Fibroblast of pulmonary artery (primary cell): ENCODE measurements at regions not wholly inside any gene's neighbourhood (a gene's known extent, or its start where the extent isn't known, plus 50 kb on each side); places are given as distances from the start of the nearest gene placed in this dataset.

Source experiments
- DNase-seq: peaks from one replicate; pipeline ENCODE4 v3.0.0-alpha.2; 2010; ENCODE audit warnings: low read depth
- H3K4me3 ChIP-seq: replicated peaks from 2 replicates; pipeline ENCODE4 v1.5.1; 2011; ENCODE audit warnings: low read depth, mild to moderate bottlenecking, control low read depth, low read length, moderate library complexity
- TF ChIP-seq, protein P1 (sequence below): IDR thresholded peaks from 2 replicates; pipeline ENCODE4 v1.5.1; 2011; ENCODE audit warnings: mild to moderate bottlenecking, control low read depth, low read length, inconsistent platforms; ENCODE audit errors: missing control alignments

DNA sequence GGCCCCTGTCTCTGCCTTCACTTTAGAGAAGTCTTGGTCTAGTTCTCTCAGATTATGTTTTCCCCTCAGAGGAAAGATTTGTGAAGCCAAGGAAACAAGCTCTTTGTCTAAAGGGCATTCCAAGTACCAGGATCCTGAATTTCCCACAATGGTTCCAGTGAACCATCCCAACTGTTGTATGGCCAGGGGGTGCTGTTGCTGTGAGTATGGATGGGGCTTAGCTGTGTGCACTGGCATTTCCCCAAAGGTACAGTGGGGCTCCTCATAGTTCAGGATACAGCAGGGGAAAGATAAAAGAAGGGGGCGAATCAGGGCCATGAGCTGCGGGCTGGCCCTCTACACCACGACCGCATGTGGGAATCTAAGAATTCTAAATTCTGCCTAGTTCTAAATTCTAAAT, 1154.0 kb upstream of the FANCL start:
- DNase-seq: no peak
- no peak overlapping the region for H3K4me3 ChIP-seq
- TF ChIP-seq, protein P1, sequence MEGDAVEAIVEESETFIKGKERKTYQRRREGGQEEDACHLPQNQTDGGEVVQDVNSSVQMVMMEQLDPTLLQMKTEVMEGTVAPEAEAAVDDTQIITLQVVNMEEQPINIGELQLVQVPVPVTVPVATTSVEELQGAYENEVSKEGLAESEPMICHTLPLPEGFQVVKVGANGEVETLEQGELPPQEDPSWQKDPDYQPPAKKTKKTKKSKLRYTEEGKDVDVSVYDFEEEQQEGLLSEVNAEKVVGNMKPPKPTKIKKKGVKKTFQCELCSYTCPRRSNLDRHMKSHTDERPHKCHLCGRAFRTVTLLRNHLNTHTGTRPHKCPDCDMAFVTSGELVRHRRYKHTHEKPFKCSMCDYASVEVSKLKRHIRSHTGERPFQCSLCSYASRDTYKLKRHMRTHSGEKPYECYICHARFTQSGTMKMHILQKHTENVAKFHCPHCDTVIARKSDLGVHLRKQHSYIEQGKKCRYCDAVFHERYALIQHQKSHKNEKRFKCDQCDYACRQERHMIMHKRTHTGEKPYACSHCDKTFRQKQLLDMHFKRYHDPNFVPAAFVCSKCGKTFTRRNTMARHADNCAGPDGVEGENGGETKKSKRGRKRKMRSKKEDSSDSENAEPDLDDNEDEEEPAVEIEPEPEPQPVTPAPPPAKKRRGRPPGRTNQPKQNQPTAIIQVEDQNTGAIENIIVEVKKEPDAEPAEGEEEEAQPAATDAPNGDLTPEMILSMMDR: no peak

DNA sequence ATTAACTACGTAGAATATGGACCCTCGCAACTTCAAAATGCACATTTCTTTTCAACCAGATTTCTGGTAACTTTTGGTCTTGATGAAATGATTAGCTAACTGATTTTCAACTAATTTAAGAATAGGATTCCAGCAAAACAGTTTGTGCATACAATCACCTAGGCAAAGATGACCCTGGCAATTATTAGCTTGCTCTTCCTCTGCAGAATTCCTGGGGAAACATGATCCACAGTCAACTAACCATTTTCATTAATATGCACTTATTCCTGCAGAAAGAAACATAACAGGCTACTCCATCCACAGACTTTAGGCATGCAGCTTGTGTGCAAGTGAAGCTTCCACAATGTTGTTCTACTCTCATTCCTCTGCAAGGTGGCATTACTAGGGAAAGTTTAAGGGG, 1150.8 kb upstream of the FANCL start:
- no peak overlapping the region for H3K4me3 ChIP-seq
- no peak for DNase-seq
- TF ChIP-seq, protein P1: no peak

DNA sequence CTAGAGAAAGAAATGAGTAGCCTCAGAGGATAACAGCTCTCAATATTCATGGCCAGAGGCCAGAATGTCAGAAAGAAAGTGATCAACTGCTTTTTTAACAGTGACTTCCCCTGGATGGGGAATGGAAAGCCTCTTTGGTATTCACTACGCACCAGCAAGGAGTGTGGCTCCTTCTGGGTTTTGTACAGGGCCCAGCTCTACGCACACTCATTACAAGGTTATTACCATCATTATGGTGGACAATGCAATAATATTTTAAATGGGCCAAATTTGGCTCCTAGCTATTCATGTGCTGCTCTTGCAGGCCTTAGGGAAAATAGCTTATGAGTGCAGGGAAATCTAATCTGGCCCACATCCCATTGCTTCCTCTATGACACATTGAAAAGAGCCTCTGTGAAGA, 1149.5 kb upstream of the FANCL start:
- DNase-seq: no peak
- no peak overlapping the region for H3K4me3 ChIP-seq
- TF ChIP-seq, protein P1: no peak

DNA sequence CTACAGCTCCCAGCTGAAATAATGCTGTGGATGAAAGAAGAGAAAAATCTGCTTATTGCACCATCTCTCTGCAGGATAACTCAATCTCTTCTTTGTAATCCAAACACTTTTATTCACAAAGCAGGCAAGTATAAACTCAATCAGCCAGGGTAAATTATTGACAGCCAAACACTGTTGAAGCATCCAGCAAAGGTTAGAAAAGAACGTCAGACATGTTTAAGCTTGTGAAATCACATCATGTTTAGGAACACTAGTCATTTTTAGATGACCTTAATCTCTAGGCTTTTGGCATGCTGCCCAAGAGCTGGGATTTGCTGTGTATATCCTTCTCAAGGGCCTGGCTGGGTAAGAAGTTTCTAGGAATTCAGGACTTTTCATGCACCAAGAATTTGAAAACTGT, 1148.1 kb upstream of the FANCL start:
- TF ChIP-seq, protein P1: no peak
- no peak for DNase-seq
- H3K4me3 ChIP-seq: no peak overlapping the region

DNA sequence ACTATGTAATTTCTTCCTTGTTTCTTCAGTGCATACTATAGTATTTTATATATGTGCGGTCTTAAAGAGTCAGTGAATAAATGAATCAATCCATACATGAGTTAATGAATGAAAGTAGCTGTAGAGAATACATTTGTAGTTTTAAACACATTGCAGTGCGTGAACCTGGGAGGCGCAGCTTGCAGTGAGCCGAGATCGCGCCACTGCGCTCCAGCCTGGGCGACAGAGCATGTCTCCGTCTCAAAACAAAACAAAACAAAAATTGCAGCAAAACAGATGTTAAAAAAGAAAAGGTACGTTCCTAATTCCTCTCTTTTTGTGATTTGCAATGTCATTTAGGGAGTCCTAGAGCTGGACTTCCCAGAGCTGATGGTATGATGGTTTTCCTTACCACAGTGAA, 1144.8 kb upstream of the FANCL start:
- no peak for DNase-seq
- TF ChIP-seq, protein P1: no peak
- no peak overlapping the region for H3K4me3 ChIP-seq

DNA sequence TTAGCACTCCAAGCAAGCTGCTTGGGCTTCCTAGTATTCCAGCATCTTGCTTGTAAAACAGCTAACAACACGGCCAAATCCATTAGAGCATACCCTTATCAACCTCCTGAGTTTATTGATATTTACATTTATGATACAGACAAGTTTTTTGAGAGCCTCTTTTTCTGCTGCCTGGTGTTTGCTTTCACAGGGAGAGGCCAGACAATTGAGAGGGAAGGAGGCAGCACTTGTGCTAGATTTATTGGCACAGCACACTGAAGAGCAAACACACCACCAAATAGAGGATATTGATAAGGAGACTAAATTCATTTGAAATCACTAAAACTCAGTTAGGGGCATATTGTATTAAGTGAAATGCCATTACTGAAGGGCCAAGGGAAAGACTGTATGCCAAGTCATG, 1142.3 kb upstream of the FANCL start:
- TF ChIP-seq, protein P1: no peak
- no peak overlapping the region for H3K4me3 ChIP-seq
- no peak for DNase-seq

DNA sequence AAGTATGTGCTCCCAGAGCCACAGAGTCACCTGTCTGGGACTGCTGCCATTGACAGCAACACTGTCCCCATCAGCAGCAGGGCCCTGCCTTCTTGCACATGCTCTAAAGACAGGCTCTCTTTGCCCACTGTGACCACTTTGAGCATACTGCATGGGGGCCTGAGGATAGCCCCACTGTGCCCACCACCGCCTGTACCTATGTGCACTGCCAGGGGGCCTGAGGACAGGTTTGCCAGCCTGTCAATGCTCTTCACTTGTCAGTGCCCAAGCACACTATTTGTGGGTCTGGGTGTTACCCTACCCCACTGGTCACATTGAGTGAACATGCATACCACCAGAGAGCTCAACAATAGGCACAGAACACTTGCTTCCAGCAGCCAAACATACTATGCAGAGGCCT, 1137.0 kb upstream of the FANCL start:
- no peak overlapping the region for H3K4me3 ChIP-seq
- TF ChIP-seq, protein P1: no peak
- DNase-seq: no peak
